ENCODE measurements at regions not wholly inside any gene's neighbourhood (a gene's known extent, or its start where the extent isn't known, plus 50 kb on each side); places are given as distances from the start of the nearest gene placed in this dataset.

- intact Hi-C loops (cut with DNase I) = no loop called here
- Histone ChIP-seq H3K4me1 (no peaks in the 10 kb centered on the region), H3K27me3 (no peaks in the 10 kb centered on the region), H3K9me3 (peaks cover 0 to 1% (median 0%) of the 10 kb centered on the region in 4 donors), H3K36me3 (no peaks in the 10 kb centered on the region), H3K4me3 (no peak overlapping the region), H3K27ac (replicated peaks in 1 of 4) (no peak overlapping the region)
- TF ChIP-seq CTCF (IDR thresholded peaks at IDR 0.05) (no peak), POLR2AphosphoS5 (IDR thresholded peaks at IDR 0.05) (no peak), POLR2A (IDR thresholded peaks at IDR 0.05; ENCODE audit: low read depth) (no peak)
- WGBS = 81% methylated on average over 5 of the region's 5 CpGs
- DNase-seq (ENCODE audit: extremely low spot score) = no peak
These were observed 1569.7 kb upstream of the SLC10A2 start for GRCh38 chr13:104635879-104636278.

- DNase-seq (ENCODE audit: extremely low spot score) = no peak
- no peak for TF ChIP-seq EP300 (IDR thresholded peaks at IDR 0.05)
- TF ChIP-seq POLR2AphosphoS5 (IDR thresholded peaks at IDR 0.05) = no peak
- TF ChIP-seq POLR2A (IDR thresholded peaks at IDR 0.05; ENCODE audit: low read depth) = no peak
- TF ChIP-seq CTCF (IDR thresholded peaks at IDR 0.05) = no peak
- intact Hi-C loops (cut with DNase I) = no loop called here
- H3K9me3 ChIP-seq = no peaks in the 10 kb centered on the region
- H3K27me3 ChIP-seq = no peaks in the 10 kb centered on the region
- 98% methylated on average over 2 of the region's 2 CpGs for WGBS
- no peaks in the 10 kb centered on the region for H3K4me1 ChIP-seq
- no peaks in the 10 kb centered on the region for H3K36me3 ChIP-seq
- H3K27ac ChIP-seq (replicated peaks in 1 of 4) = no peak overlapping the region
- no peak overlapping the region for H3K4me3 ChIP-seq
These were observed 1567.8 kb upstream of the SLC10A2 start for GRCh38 chr13:104634016-104634415.

GRCh38 chr13:104632736-104633135 lies 1566.5 kb upstream of the SLC10A2 start:
- TF ChIP-seq CTCF (IDR thresholded peaks at IDR 0.05) (no peak), EP300 (IDR thresholded peaks at IDR 0.05) (no peak), POLR2AphosphoS5 (IDR thresholded peaks at IDR 0.05) (no peak), POLR2A (IDR thresholded peaks at IDR 0.05; ENCODE audit: low read depth) (no peak)
- H3K4me1 ChIP-seq = no peaks in the 10 kb centered on the region
- H3K27me3 ChIP-seq = no peaks in the 10 kb centered on the region
- intact Hi-C loops (cut with DNase I) = no loop called here
- 64% methylated on average over 1 of the region's 1 CpG for WGBS
- H3K27ac ChIP-seq (replicated peaks in 1 of 4) = no peak overlapping the region
- H3K36me3 ChIP-seq = no peaks in the 10 kb centered on the region
- no peak for DNase-seq (ENCODE audit: extremely low spot score)
- no peak overlapping the region for H3K4me3 ChIP-seq
- no peaks in the 10 kb centered on the region for H3K9me3 ChIP-seq

- intact Hi-C loops (cut with DNase I) = no loop called here
- TF ChIP-seq POLR2AphosphoS5 (IDR thresholded peaks at IDR 0.05) (no peak), POLR2A (IDR thresholded peaks at IDR 0.05; ENCODE audit: low read depth) (no peak), CTCF (IDR thresholded peaks at IDR 0.05) (no peak)
- H3K27ac ChIP-seq (replicated peaks in 1 of 4) = no peak overlapping the region
These were observed 1559.0 kb upstream of the SLC10A2 start for GRCh38 chr13:104625201-104625600.

GRCh38 chr13:104616990-104617389 lies 1550.8 kb upstream of the SLC10A2 start:
- 92% methylated on average over 3 of the region's 3 CpGs for WGBS
- TF ChIP-seq POLR2A (IDR thresholded peaks at IDR 0.05; ENCODE audit: low read depth) = no peak
- TF ChIP-seq CTCF (IDR thresholded peaks at IDR 0.05) = no peak
- no peak for TF ChIP-seq POLR2AphosphoS5 (IDR thresholded peaks at IDR 0.05)
- no peak for TF ChIP-seq EP300 (IDR thresholded peaks at IDR 0.05)
- DNase-seq (ENCODE audit: extremely low spot score) = no peak
- H3K36me3 ChIP-seq = no peaks in the 10 kb centered on the region
- no peaks in the 10 kb centered on the region for H3K9me3 ChIP-seq
- H3K27ac ChIP-seq (replicated peaks in 1 of 4) = no peak overlapping the region
- intact Hi-C loops (cut with DNase I) = no loop called here
- H3K4me1 ChIP-seq = no peaks in the 10 kb centered on the region
- H3K27me3 ChIP-seq = no peaks in the 10 kb centered on the region
- no peak overlapping the region for H3K4me3 ChIP-seq

More at GRCh38 chr13:104625201-104625600, 1559.0 kb upstream of the SLC10A2 start:
- no peaks in the 10 kb centered on the region for H3K9me3 ChIP-seq
- no peaks in the 10 kb centered on the region for H3K27me3 ChIP-seq
- no peaks in the 10 kb centered on the region for H3K36me3 ChIP-seq
- no peak overlapping the region for H3K4me3 ChIP-seq
- 74% methylated on average over 6 of the region's 7 CpGs for WGBS
- H3K4me1 ChIP-seq = no peaks in the 10 kb centered on the region
- no peak for DNase-seq (ENCODE audit: extremely low spot score)

Data from esophagus muscularis mucosa (tissue), 4 donors.